H7 (cell line): ENCODE measurements at regions not wholly inside any gene's neighbourhood (a gene's known extent, or its start where the extent isn't known, plus 50 kb on each side); places are given as distances from the start of the nearest gene placed in this dataset.
A peak's percentile ranks its signal among the peaks of the same experiment; 100 is the strongest.
"Not testable (repeated sequence)": the region's sequence is repeated elsewhere in the genome, so short reads cannot be mapped to it uniquely, and the experiment has no call there.

Experiments
- DNase-seq: peaks from one replicate; pipeline ENCODE4 v3.0.0; 2012
- H3K27me3 ChIP-seq: 2 replicates; pipeline ENCODE4 v1.6.0; 2011; ENCODE audit warnings: mild to moderate bottlenecking, low read length; ENCODE audit not compliant: control insufficient read depth, insufficient read depth
- H3K36me3 ChIP-seq: replicated peaks from 2 replicates; pipeline ENCODE4 v1.5.1; 2011; ENCODE audit warnings: low read length; ENCODE audit not compliant: control insufficient read depth, insufficient read depth
- H3K4me3 ChIP-seq: 2 replicates; pipeline ENCODE4 v1.5.1; 2011; ENCODE audit warnings: low read depth, mild to moderate bottlenecking, control low read depth, low read length, moderate library complexity; ENCODE audit not compliant: insufficient read depth

DNA sequence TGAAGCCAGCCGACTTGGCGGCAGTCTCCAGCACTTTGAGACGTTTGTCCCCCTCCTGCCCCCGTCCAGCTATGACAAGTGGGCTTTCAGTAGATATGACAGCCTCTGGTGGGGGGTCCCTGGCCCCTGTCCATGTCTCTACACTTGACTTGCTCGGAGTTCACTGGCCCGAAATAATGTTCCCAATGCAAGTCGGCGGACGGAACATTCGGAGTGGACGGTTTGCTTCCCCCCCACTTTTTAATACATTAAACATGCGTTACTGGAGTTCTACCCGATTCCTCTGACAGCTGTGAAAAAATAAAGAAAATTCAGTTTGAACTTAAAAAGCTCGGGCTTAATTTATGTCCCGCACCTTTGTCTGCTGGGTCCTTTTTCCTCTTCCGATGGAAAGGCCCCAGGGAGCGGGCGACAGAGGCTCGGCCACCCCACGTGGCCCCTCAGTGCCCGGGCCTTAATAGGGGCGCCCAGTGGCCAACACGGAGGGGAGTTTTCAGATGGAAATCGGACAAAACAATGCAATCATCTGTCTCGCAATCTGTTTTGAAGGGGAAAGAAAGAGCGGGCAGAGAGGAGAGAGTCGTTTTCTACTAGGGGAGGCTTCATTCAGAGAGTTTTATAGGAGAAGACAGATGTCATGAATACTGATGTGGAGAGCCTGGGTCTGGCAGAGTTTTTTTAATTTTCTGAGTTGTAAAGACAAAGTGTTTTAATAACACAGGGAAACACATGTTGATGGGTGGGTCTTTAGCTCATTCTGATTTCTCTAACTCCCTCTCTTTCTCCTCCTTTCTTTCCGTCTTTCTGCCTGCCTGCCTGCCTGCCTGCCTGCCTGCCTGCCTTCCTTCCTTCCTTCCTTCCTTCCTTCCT lies 50.2 kb downstream of the SMIM38 start:
- Histone ChIP-seq H3K4me3 (no peak overlapping the region), H3K27me3 (no peaks in the 10 kb centered on the region)
- peak; percentile 31 for DNase-seq

GRCh38 chr11:69206613-69206965 lies 50.9 kb downstream of the SMIM38 start:
- DNase-seq, H3K36me3 ChIP-seq, H3K4me3 ChIP-seq, H3K27me3 ChIP-seq: not testable (repeated sequence)

More for the DNA sequence above, 50.2 kb downstream of the SMIM38 start:
- no peaks in the 10 kb centered on the region for H3K36me3 ChIP-seq

DNA sequence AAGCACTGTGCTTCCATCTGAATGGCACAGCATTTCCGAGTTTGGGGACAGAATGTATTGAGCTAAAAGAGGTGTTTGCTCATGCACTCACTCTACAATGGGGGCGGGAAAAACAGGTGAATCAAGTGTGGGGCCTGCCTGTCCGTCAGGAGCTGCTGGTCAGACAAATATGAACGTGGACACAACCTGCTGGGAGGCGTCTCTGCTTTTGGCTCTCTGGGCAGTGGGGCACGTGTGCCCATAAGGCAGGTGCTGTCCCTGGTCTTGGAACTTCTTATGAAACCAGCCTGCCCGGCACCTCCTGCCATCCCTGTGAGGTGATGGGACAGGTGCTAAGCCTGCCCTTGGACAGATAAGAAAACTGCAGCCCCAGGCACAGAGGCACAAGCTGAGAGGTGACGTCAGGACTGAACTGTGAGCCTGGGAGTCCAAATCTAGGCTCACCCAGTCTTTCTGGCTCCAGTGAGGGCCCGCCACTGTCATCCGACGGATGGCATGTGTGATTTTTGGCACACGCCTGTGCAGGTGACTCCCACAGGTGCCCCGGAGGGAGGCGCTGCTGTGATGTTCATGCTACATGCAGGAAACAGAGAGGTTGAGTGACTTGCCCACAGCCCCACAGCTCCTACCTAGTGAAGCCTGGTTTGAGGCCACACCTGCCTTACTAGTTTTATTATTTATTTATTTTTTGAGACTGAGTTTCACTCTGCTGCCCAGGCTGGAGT lies 51.6 kb downstream of the SMIM38 start:
- DNase-seq, result no peak

DNA sequence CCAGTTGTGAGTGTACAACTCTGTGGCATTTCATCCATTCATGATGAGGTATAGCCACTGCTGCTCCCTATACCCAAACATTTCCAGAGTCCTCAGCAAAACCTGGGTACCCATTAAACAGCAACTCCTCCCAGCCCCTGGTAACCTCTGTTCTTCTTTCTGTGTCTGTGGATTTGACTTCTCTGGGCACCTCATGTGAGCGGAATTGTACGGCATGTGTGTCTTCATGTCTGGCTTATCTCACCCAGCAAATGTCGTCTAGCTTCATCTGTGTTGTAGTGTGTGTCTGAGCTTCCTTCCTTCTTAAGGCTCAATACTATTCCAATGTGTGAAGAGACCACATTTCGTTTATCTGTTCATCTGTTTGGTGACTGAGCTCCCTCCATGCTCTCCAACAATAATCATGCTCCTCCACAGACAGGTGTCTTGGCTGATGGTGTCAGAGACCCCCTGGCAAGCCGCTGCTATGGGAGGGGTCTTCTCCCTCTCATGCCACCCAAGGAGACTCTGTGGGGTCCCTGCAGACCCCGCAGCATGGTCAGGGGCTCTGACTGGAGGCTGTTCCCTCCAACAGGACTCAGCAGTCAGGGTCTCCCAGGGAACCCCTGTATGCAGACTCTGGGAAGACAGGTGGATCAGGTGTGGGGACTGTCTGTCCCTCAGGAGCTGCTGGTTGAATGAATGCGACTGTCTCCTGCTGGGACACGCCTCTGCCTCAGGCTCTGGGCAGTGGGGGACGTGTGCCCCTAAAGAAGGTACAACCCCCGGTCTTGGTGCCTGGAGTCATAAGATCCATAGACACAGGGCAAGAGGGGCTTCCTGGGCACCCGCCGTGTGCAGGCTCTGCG lies 52.7 kb downstream of the SMIM38 start:
- Histone ChIP-seq H3K4me3 (no peak overlapping the region), H3K27me3 (no peaks in the 10 kb centered on the region), H3K36me3 (no peaks in the 10 kb centered on the region)
- DNase-seq, result peak; percentile 8

More for the DNA sequence above, 51.6 kb downstream of the SMIM38 start:
- Histone ChIP-seq H3K36me3 (no peaks in the 10 kb centered on the region), H3K4me3 (no peak overlapping the region), H3K27me3 (no peaks in the 10 kb centered on the region)

- peak; percentile 36 for DNase-seq
- H3K27me3 ChIP-seq, result no peaks in the 10 kb centered on the region
- no peak overlapping the region for H3K4me3 ChIP-seq
- no peaks in the 10 kb centered on the region for H3K36me3 ChIP-seq
Measured at GRCh38 chr11:69209038-69209350, 53.3 kb downstream of the SMIM38 start.

GRCh38 chr11:69209421-69210309 lies 53.9 kb downstream of the SMIM38 start:
- Histone ChIP-seq H3K27me3 (no peaks in the 10 kb centered on the region), H3K36me3 (no peaks in the 10 kb centered on the region), H3K4me3 (no peak overlapping the region)
- DNase-seq, result peak; percentile 30

GRCh38 chr11:69210310-69211035 lies 54.7 kb downstream of the SMIM38 start:
- H3K4me3 ChIP-seq, result no peak overlapping the region
- no peaks in the 10 kb centered on the region for H3K27me3 ChIP-seq
- peak; percentile 13 for DNase-seq
- H3K36me3 ChIP-seq, result no peaks in the 10 kb centered on the region

DNA sequence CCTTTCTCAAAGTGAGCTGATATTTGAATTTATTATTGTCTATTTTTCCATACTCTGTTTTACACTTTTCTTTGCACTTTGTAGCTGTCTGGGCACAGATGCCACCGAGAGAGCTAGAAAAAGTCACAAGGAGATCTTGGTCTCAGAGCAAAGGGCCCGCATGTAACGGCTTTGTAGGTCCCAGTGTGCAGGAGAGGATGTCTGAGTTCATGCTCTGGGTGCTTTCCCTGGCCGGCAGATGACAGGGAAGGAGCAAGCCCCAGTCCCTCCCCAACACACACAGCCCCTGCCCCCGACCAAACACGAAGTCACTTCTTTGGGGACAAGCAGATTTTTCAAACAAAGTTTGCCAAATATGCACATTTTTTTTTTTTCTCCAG lies 55.8 kb downstream of the SMIM38 start:
- Histone ChIP-seq H3K36me3 (no peaks in the 10 kb centered on the region), H3K27me3 (no peaks in the 10 kb centered on the region), H3K4me3 (no peak overlapping the region)
- DNase-seq, result peak; percentile 52

DNA sequence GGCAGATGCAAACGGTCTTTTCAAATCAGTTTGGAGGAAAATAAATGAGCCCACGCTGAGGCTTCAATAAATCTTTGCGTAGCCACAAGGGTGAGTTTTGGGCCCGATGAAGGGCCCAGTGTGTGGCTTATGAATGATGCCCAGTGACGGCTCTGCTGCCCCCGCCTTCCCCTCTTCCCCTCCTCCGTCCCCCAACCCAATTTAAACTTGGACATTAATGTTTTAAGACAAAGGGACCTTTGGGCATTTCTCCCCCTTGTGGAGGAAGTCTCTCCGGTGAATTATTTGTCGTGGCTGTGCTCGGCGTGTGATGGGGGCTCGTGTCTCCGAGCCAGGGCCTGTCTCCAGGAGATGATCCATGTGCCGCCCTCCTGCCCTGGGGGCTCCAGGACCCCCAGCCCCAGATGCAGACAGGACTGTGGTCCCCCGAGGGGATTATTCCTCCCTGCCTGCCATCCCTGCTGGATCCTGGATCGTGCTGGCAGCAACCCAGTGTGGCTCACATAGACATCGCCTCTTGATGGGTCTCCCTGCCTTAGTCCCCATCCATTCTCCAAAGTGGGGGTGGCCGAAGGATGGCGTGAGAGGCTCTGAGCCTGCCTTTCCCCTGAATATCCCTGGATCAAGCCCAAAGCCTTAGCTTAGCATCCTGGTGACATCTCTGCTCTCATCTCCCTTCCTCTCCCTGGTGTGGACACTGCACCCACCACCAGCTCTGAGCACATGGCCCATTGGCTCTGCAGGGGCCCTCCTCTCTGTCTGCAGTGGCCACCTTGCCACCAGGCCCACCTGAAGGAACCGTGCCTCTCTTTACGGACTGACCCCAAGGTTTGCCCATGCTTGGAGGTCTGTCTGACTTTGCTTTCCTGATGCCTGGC lies 56.4 kb downstream of the SMIM38 start:
- peak; percentile 76 for DNase-seq
- no peak overlapping the region for H3K4me3 ChIP-seq
- H3K36me3 ChIP-seq, result no peaks in the 10 kb centered on the region
- no peaks in the 10 kb centered on the region for H3K27me3 ChIP-seq

- Histone ChIP-seq H3K27me3 (no peaks in the 10 kb centered on the region), H3K36me3 (no peaks in the 10 kb centered on the region), H3K4me3 (no peak overlapping the region)
- DNase-seq, result no peak
Measured at GRCh38 chr11:69212798-69213110, 57.0 kb downstream of the SMIM38 start.

DNA sequence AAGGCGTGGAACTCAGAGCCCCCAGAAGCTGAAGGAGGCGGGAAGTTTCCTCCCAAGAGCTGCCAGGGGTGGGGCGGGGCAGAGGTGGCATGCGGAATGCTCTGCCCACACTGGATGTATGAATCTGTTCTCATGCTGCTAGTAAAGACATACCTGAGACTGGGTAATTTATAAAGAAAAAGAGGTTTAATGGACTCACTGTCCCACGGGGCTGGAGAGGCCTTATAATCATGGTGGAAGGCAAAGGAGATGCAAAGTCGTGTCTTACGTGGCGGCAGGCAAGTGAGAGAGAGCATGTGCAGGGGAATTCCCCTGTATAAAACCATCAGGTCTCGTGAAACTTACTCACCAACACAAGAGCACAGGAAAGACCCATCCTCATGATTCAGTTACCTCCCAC lies 57.6 kb downstream of the SMIM38 start:
- Histone ChIP-seq H3K36me3 (no peaks in the 10 kb centered on the region), H3K4me3 (no peak overlapping the region), H3K27me3 (no peaks in the 10 kb centered on the region)
- DNase-seq, result no peak

DNA sequence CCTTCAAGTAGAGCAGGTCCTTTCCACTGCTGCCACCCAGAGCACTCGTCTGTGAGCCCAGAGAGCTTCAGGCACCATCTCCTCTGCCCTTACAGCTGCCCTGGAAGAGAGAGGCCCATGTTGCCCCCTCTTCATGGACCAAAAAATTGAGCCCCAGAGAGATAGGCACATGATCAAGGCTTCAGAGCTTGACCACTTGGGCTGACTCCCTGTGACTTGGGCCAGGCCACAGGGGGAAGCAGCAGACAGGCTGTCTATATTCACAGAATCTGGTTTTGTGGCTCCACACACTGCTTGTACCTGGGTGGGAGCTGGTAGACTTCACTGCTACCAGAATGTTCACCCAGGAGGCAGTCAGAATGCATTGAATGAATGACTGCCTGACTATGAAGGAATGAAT lies 58.2 kb downstream of the SMIM38 start:
- Histone ChIP-seq H3K36me3 (no peaks in the 10 kb centered on the region), H3K27me3 (no peaks in the 10 kb centered on the region), H3K4me3 (no peak overlapping the region)
- no peak for DNase-seq

DNA sequence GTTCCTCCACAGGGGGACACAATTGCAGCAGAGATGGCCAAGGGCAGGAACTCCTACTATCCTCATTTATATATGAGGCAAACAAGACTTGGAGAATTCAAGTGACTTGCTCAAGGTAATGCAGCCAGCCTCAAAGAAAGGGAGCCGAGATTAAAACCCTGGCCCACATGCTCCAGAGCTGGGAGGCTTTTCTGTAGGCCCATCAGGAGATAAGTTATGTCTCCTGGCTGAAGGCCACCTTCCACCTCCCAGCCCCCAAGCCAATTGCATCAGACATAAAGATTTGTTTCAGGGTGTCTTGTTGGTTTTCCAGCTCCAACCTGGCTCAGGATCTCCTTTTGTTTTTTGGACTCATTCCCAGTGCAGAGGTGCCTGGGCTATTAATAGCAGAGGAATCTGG lies 59.5 kb downstream of the SMIM38 start:
- no peak for DNase-seq
- Histone ChIP-seq H3K27me3 (no peaks in the 10 kb centered on the region), H3K4me3 (no peak overlapping the region), H3K36me3 (no peaks in the 10 kb centered on the region)
